T47D (cell line): ENCODE measurements at regions not wholly inside any gene's neighbourhood (a gene's known extent, or its start where the extent isn't known, plus 50 kb on each side); places are given as distances from the start of the nearest gene placed in this dataset.
A peak's percentile ranks its signal among the peaks of the same experiment; 100 is the strongest.

Experiments
- DNase-seq, 2 experiments: peaks; one replicate each; pipeline versions ENCODE4 v3.0.0 to v3.0.0-alpha.2; 2011 to 2012; ENCODE audit warnings: low read depth in 1 of 2, low spot score in 1 of 2
- JUND ChIP-seq: IDR thresholded peaks from 2 replicates; pipeline ENCODE4 v1.6.1; 2012; ENCODE audit warnings: low read depth
- in situ Hi-C: cut with HindIII; loops from 2 replicates; pipeline ENCODE4 v1.10.0; 2016; ENCODE audit warnings: low sequenced_read_pairs, low pct_unique_long_range_greater_than_20kb

GRCh38 chr5:20370061-20370460, 382.1 kb upstream of the CDH18 start:
- TF ChIP-seq JUND: no peak
- DNase-seq: no peak
- in situ Hi-C loops: no loop called here

GRCh38 chr5:20369518-20369885, 381.5 kb upstream of the CDH18 start:
- in situ Hi-C loops: no loop called here
- no peak for DNase-seq
- TF ChIP-seq JUND: no peak

- no peak for TF ChIP-seq JUND
- no peak for DNase-seq
These were observed 380.8 kb upstream of the CDH18 start for GRCh38 chr5:20368571-20369517.

GRCh38 chr5:20367178-20367577, 379.2 kb upstream of the CDH18 start:
- peak in 1 of 2 experiments; percentile 48 for DNase-seq
- in situ Hi-C loops: no loop called here
- TF ChIP-seq JUND: no peak

More at GRCh38 chr5:20368571-20369517, 380.8 kb upstream of the CDH18 start:
- in situ Hi-C loops: no loop called here

GRCh38 chr5:20360263-20360662, 372.3 kb upstream of the CDH18 start:
- no peak for DNase-seq
- TF ChIP-seq JUND: no peak
- in situ Hi-C loops: no loop called here

- TF ChIP-seq JUND: no peak
- no peak for DNase-seq
- in situ Hi-C loops: no loop called here
These were observed 371.4 kb upstream of the CDH18 start for GRCh38 chr5:20359377-20359776.

GRCh38 chr5:20353499-20353898, 365.5 kb upstream of the CDH18 start:
- TF ChIP-seq JUND: no peak
- in situ Hi-C loops: no loop called here
- no peak for DNase-seq

- no peak for DNase-seq
- in situ Hi-C loops: no loop called here
- no peak for TF ChIP-seq JUND
These were observed 363.8 kb upstream of the CDH18 start for GRCh38 chr5:20351849-20352248.

GRCh38 chr5:20348321-20348720, 360.3 kb upstream of the CDH18 start:
- in situ Hi-C loops: no loop called here
- DNase-seq: no peak
- no peak for TF ChIP-seq JUND

GRCh38 chr5:20347334-20347733, 359.3 kb upstream of the CDH18 start:
- TF ChIP-seq JUND: no peak
- DNase-seq: no peak
- in situ Hi-C loops: no loop called here

GRCh38 chr5:20340126-20340525, 352.1 kb upstream of the CDH18 start:
- peak in 1 of 2 experiments; percentile 59 for DNase-seq

GRCh38 chr5:20335978-20336377, 348.0 kb upstream of the CDH18 start:
- DNase-seq: no peak
- TF ChIP-seq JUND: no peak

More at GRCh38 chr5:20340126-20340525, 352.1 kb upstream of the CDH18 start:
- in situ Hi-C loops: no loop called here
- TF ChIP-seq JUND: no peak

GRCh38 chr5:20331826-20332225, 343.8 kb upstream of the CDH18 start:
- DNase-seq: no peak
- in situ Hi-C loops: no loop called here
- no peak for TF ChIP-seq JUND

More at GRCh38 chr5:20335978-20336377, 348.0 kb upstream of the CDH18 start:
- in situ Hi-C loops: no loop called here
